Stomach (tissue), 8 donors: ENCODE measurements at regions not wholly inside any gene's neighbourhood (a gene's known extent, or its start where the extent isn't known, plus 50 kb on each side); places are given as distances from the start of the nearest gene placed in this dataset.

Experiments used
- DNase-seq, 2 donors: peaks; one replicate each; pipeline versions ENCODE4 v3.0.0 to v3.0.0-alpha.2; 2013 to 2019
- H3K27ac ChIP-seq, 5 donors: fragments of 200-600 bp in 4 of 5; sonication (generic) in 4 of 5; one replicate each; pipeline ENCODE4 v1.5.1; 2013 to 2019; ENCODE audit warnings: mild to moderate bottlenecking in 1 of 5, moderate library complexity in 1 of 5
- H3K27me3 ChIP-seq, 3 donors: fragments of 200-600 bp; sonication (generic); one replicate each; pipeline ENCODE4 v1.5.1; 2017 to 2019; ENCODE audit warnings: mixed run types in 1 of 3
- H3K36me3 ChIP-seq, 4 donors: fragments of 200-600 bp; sonication (generic); 1 replicate in 3 of 4; 2 replicates in 1 of 4; pipeline ENCODE4 v1.5.1; 2016 to 2019
- H3K4me1 ChIP-seq, 4 donors: fragments of 200-600 bp; sonication (generic); one replicate each; pipeline ENCODE4 v1.5.1; 2016 to 2019
- H3K4me3 ChIP-seq, 4 donors: fragments of 200-600 bp; sonication (generic) in 3 of 4; one replicate each; pipeline ENCODE4 v1.5.1; 2016 to 2019; ENCODE audit warnings: mild to moderate bottlenecking in 1 of 4
- H3K9me3 ChIP-seq, 4 donors: fragments of 200-600 bp; sonication (generic); one replicate each; pipeline ENCODE4 v1.5.1; 2016 to 2019
- EP300 ChIP-seq: sonication (generic); formaldehyde crosslinking; IDR thresholded peaks from one replicate; pipeline ENCODE4 v1.6.1; 2017; ENCODE audit warnings: antibody characterized with exemption
- POLR2A ChIP-seq, 4 donors: fragments of 450-650 bp; IDR thresholded peaks; one replicate each; pipeline ENCODE4 v1.6.1; 2016; ENCODE audit warnings: antibody characterized with exemption in 4 of 4, control low read depth in 2 of 4, mild to moderate bottlenecking in 1 of 4, moderate library complexity in 1 of 4
- POLR2AphosphoS5 ChIP-seq, 3 donors: sonication (generic); formaldehyde crosslinking; IDR thresholded peaks; one replicate each; pipeline ENCODE4 v1.6.1; 2016; ENCODE audit warnings: antibody characterized with exemption in 3 of 3
- WGBS, 5 donors: extraction: QIAGEN DNeasy Blood & Tissue Kit in 3 of 5; methylation state at CpG; one replicate each; pipeline versions ENCODE4 v1.1.5 to v1.1.7; 2013 to 2018; 5-methylcytosine and 5-hydroxymethylcytosine counted together
- intact Hi-C: fragments of 100-400 bp; cut with DNase I; formaldehyde crosslinking; loops from one replicate; pipeline ENCODE4 v1.15.1; 2023; ENCODE audit warnings: low total_unique reads
- TF ChIP-seq, protein P1 (sequence below), 7 experiments: fragments of 450-650 bp in 4 of 7; fragments of 200-600 bp in 3 of 7; sonication (generic) in 3 of 7; IDR thresholded peaks; one replicate each; pipeline ENCODE4 v1.5.1; 2016 to 2019; ENCODE audit warnings: antibody characterized with exemption in 7 of 7, control low read depth in 2 of 7, mild to moderate bottlenecking in 1 of 7
- donor health status: healthy with polysubstance abuse.
- donor health status: Bipolar disorder and iron deficiency.
- donor health status: healthy.

DNA sequence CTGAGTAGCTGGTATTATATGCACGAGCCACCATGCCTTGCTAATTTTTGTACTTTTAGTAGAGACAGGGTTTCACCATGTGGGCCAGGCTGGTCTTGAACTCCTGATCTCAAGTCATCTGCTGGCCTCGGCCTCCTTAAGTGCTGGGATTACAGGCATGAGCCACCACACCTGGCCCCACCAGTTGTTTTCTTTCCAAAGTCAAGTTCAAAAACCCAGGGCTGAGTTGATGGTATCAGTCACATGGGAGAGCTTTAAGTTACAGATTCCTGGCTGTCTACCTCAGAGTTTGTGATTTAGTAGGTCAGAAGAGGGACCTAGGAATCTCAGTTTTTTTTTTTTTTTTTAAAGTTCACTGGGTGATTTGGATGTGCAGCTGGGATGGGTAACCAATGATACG lies 107.7 kb downstream of the SCP2D1 start:
- Histone ChIP-seq H3K36me3 (no peaks in the 10 kb centered on the region), H3K27me3 (no peaks in the 10 kb centered on the region), H3K9me3 (no peaks in the 10 kb centered on the region), H3K4me1 (no peaks in the 10 kb centered on the region), H3K27ac (no peak overlapping the region), H3K4me3 (no peak overlapping the region)
- intact Hi-C loops: no loop called here
- TF ChIP-seq, protein P1, sequence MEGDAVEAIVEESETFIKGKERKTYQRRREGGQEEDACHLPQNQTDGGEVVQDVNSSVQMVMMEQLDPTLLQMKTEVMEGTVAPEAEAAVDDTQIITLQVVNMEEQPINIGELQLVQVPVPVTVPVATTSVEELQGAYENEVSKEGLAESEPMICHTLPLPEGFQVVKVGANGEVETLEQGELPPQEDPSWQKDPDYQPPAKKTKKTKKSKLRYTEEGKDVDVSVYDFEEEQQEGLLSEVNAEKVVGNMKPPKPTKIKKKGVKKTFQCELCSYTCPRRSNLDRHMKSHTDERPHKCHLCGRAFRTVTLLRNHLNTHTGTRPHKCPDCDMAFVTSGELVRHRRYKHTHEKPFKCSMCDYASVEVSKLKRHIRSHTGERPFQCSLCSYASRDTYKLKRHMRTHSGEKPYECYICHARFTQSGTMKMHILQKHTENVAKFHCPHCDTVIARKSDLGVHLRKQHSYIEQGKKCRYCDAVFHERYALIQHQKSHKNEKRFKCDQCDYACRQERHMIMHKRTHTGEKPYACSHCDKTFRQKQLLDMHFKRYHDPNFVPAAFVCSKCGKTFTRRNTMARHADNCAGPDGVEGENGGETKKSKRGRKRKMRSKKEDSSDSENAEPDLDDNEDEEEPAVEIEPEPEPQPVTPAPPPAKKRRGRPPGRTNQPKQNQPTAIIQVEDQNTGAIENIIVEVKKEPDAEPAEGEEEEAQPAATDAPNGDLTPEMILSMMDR (IDR thresholded peaks at IDR 0.05): no peak
- no peak for TF ChIP-seq POLR2AphosphoS5 (IDR thresholded peaks at IDR 0.05)
- no peak for TF ChIP-seq EP300
- TF ChIP-seq POLR2A (IDR thresholded peaks at IDR 0.05): no peak
- DNase-seq: no peak
- WGBS, 5 donors: 68 to 89% (median 84%) methylated on average over 3 of the region's 3 CpGs

DNA sequence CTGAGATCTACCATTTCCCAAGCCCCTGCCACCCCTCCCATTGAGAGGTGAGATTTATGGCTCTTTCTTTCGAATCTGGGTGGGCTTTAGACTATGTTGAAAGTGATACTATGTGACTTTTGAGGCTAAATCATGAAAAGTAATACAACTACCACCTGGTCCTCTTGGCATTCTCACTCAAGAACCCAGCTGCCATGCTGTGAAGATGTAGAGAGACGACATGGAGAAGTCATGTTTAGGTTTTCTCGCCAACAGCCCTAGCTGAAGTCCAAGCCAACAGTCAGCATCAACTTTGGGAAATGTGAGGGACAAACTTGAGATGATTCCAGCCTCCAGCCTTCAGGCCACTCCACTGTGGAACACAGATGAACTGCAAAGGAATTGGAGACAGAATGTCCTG lies 108.7 kb downstream of the SCP2D1 start:
- DNase-seq: no peak
- TF ChIP-seq POLR2AphosphoS5 (IDR thresholded peaks at IDR 0.05) (no peak), EP300 (no peak), POLR2A (IDR thresholded peaks at IDR 0.05) (no peak)
- TF ChIP-seq, protein P1 (IDR thresholded peaks at IDR 0.05): no peak
- WGBS, 5 donors: 61 to 75% (median 71%) methylated on average over 3 of the region's 3 CpGs

DNA sequence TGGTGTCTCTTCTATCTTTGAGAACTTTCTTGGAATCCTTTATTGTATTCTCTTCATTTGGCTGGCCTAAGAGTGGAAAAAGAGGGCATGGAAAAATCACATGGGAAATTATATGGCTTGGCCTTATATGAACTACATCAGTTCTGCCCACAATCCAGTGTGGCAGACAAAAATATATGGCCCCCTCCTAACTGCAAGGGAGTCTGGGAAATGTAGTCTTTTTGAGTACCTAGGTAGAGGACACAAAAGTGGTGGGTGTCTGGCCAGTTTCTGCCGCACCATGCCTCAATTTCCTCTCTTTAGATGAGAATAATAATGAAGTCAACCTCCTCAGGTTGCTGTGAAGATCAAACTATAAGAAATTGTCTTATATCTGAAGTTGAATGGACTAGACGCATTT lies 109.3 kb downstream of the SCP2D1 start:
- no peaks in the 10 kb centered on the region for H3K9me3 ChIP-seq
- no peaks in the 10 kb centered on the region for H3K4me1 ChIP-seq
- DNase-seq: no peak
- no peaks in the 10 kb centered on the region for H3K27me3 ChIP-seq
- TF ChIP-seq EP300 (no peak), POLR2A (IDR thresholded peaks at IDR 0.05) (no peak)
- TF ChIP-seq, protein P1 (IDR thresholded peaks at IDR 0.05): no peak
- WGBS, 5 donors: 89 to 97% (median 93%) methylated on average over 2 of the region's 2 CpGs
- intact Hi-C loops: no loop called here
- no peak overlapping the region for H3K27ac ChIP-seq
- H3K4me3 ChIP-seq: no peak overlapping the region
- H3K36me3 ChIP-seq: no peaks in the 10 kb centered on the region

More for the DNA sequence above, 108.7 kb downstream of the SCP2D1 start:
- no peaks in the 10 kb centered on the region for H3K4me1 ChIP-seq
- intact Hi-C loops: no loop called here
- H3K9me3 ChIP-seq: no peaks in the 10 kb centered on the region
- H3K27me3 ChIP-seq: no peaks in the 10 kb centered on the region
- H3K4me3 ChIP-seq: no peak overlapping the region
- H3K27ac ChIP-seq: no peak overlapping the region
- H3K36me3 ChIP-seq: no peaks in the 10 kb centered on the region

DNA sequence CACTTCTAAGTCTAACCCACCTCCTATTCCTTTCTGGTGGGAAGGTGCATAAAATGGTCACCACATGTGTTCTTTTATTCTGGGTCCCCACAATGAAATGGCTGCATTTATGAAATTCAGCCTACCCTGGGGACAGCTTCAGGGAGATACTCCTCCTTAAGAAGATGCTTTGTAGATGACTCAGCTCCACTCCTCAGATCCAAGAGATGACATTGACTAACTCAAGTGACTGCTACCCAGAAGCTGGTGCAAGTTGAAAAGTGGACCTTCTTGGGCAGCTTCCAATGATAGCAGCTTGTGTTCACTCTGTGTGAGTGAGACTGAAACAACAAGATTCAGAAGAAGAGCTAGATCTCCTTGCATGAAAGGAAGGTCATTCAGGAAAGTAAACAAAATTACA lies 113.4 kb downstream of the SCP2D1 start:
- H3K4me3 ChIP-seq: no peak overlapping the region
- no peaks in the 10 kb centered on the region for H3K27me3 ChIP-seq
- intact Hi-C loops: no loop called here
- TF ChIP-seq POLR2AphosphoS5 (IDR thresholded peaks at IDR 0.05): no peak
- TF ChIP-seq EP300: no peak
- TF ChIP-seq, protein P1 (IDR thresholded peaks at IDR 0.05): no peak
- TF ChIP-seq POLR2A (IDR thresholded peaks at IDR 0.05): no peak
- no peaks in the 10 kb centered on the region for H3K4me1 ChIP-seq
- DNase-seq: no peak
- H3K36me3 ChIP-seq: no peaks in the 10 kb centered on the region
- H3K27ac ChIP-seq: no peak overlapping the region
- H3K9me3 ChIP-seq: no peaks in the 10 kb centered on the region

DNA sequence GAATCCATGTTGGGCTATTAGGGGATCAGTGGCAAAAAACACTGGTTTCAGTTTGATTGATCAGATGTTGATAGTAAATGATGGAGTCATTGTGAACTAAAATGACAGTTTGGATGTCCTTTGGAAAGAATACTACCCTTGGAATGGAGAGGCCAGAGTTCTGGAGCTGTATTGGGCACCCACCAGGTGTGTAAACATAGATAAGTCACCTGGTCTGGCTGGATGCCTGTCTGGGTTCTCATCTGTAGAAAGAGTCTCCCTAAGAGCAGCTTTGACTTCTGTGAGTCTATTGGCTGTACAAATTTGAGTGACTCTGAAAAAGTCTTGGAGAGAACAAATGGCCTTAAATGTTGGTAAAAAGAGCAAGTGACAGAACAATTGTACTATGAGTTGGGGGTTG lies 115.0 kb downstream of the SCP2D1 start:
- Histone ChIP-seq H3K4me1 (no peaks in the 10 kb centered on the region), H3K27ac (no peak overlapping the region), H3K9me3 (peaks cover 0 to 5% (median 0%) of the 10 kb centered on the region in 4 donors), H3K27me3 (no peaks in the 10 kb centered on the region), H3K36me3 (no peaks in the 10 kb centered on the region), H3K4me3 (no peak overlapping the region)
- TF ChIP-seq POLR2AphosphoS5 (IDR thresholded peaks at IDR 0.05) (no peak), POLR2A (IDR thresholded peaks at IDR 0.05) (no peak), EP300 (no peak)
- TF ChIP-seq, protein P1 (IDR thresholded peaks at IDR 0.05): no peak
- intact Hi-C loops: no loop called here
- DNase-seq: peak in 1 of 2 donors; percentile 60
